HG03571 (cell line): ENCODE measurements at regions not wholly inside any gene's neighbourhood (a gene's known extent, or its start where the extent isn't known, plus 50 kb on each side); places are given as distances from the start of the nearest gene placed in this dataset.
"Not testable (repeated sequence)": the region's sequence is repeated elsewhere in the genome, so short reads cannot be mapped to it uniquely, and the experiment has no call there.

Source experiments
- ATAC-seq: cut with Tn5 transposase; IDR thresholded peaks from one replicate; pipeline ENCODE4 v1.9.1; 2021; ENCODE audit not compliant: unreplicated experiment

DNA sequence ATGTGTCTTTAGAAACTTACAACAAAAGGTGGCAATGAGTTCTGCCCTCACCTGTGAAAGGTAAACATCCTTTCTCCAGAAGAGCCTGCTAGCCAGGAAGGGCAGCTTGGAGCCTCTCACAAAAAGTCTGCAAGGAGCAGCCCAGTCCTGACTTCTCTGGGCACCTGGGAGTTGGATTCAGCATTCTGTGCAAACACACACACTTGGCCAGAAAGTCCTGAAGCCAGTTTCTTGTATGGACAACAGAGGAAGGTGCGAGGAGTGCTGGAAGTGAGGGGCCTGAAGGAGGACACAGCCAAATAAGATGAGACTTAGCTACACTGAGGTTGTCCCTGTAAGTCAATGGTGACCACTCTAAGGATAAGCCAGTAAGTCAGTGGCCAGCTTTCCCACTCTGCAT, 52.4 kb upstream of the SLC1A4 start:
- ATAC-seq = no peak

DNA sequence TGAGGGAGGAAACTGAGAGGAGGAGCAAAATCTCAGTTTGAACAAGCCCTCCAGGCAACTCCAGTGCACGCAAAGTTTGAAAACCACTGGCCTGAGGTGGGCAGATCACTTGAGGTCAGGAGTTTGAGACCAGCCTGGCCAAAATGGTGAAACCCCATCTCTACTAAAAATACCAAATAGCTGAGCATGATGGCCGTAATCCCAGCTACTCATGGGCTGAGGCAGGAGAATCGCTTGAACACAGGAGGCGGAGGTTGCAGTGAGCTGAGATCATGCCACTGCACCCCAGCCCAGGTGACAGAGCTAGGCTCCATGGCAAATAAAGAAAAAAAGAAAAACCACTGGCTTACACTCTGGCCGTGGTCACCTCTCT, 51.9 kb upstream of the SLC1A4 start:
- ATAC-seq = not testable (repeated sequence)

DNA sequence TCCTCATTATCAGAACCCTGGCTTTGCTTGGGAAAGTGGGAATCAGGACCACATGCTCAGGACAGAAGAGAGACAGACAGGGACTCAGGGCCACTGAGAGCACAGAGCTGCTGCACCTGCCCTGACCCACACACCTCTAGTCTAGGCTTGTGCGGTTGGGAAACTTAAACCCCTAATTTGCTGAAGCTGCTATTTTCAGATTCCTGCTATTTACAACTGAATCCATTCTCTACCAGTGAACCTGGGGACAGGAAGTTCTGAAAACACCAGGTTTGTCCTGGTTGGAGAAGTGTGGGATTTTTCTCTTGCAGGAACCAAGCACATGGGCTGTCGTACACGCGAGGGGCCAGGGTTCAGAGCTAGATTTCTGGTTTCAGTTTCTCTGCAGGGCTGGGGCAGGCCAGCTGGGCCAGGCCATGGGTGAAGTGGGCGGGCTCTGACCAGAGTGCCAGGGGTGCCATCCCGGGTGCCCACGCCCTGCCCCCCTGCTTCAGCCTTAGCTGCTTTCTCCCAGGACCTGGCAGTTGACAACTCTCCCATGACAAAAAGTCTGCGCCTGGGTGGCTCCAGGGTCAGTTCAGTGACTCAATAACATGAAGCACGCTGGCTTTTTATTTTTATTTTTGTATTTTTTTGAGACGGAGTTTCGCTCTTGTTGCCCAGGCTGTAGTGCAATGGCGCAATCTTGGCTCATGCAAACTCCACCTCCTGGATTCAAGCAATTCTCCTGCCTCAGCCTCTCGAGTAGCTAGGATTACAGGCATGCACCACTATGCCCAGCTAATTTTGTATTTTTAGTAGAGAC, 51.3 kb upstream of the SLC1A4 start:
- ATAC-seq = peak; percentile 56

DNA sequence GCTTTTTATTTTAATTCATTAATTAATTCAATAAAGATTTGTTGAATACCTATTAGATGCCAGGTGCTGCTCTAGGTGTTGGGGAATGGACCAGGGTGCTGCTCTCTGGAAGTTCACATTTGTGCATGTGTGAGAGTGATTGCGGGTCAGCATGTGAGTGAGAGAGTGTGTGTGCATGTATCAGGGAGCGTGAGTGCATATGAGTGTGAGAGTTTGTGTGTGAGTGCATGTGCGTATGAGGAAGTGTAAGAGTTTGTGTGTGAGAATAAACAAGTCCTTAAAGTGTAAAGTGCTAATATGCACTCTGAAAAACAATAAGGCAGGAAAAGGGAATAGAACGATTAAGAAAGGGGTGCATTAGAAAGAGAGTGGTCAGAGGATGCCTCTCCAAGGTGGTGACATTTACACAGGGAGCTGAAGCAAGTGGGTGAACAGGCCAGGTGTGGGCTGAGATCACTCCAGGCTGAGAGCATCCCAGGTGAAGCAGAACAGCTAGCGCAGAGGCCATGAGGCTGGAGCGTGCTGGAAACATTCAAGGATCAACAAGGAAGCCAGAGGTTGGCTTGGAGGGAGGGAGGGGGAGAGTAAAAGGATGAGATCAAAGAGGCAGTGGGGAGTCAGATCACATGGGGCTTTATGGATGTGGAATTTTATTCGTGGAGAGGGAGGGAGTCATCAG, 50.5 kb upstream of the SLC1A4 start:
- ATAC-seq = no peak

- peak; percentile 48 for ATAC-seq
These were observed 49.8 kb upstream of the SLC1A4 start for GRCh38 chr2:64939332-64939917.
